ENCODE measurements at regions not wholly inside any gene's neighbourhood (a gene's known extent, or its start where the extent isn't known, plus 50 kb on each side); places are given as distances from the start of the nearest gene placed in this dataset.
A peak's percentile ranks its signal among the peaks of the same experiment; 100 is the strongest.

- H3K9me3 Mint-ChIP-seq, result peaks cover 22% of the 10 kb centered on the region
- H3K27me3 Mint-ChIP-seq (ENCODE audit: insufficient read depth), result no peaks in the 10 kb centered on the region
- H3K36me3 Mint-ChIP-seq (ENCODE audit: low read depth), result peaks cover 23% of the 10 kb centered on the region
- no peak for TF ChIP-seq CTCF (IDR thresholded peaks at IDR 0.05)
- no peak for DNase-seq
- H3K4me1 Mint-ChIP-seq (ENCODE audit: low read depth), result peaks cover 25% of the 10 kb centered on the region
- H3K27ac Mint-ChIP-seq, result no peak overlapping the region
- no peak overlapping the region for H3K4me3 Mint-ChIP-seq
Observed at GRCh38 chr7:46772776-46773175, 809.1 kb downstream of the TNS3 start.

- no peak for DNase-seq
- Mint-ChIP-seq H3K27ac (no peak overlapping the region), H3K4me3 (no peak overlapping the region), H3K27me3 (ENCODE audit: insufficient read depth) (no peaks in the 10 kb centered on the region), H3K9me3 (peaks cover 25% of the 10 kb centered on the region), H3K4me1 (ENCODE audit: low read depth) (peaks cover 19% of the 10 kb centered on the region), H3K36me3 (ENCODE audit: low read depth) (peaks cover 30% of the 10 kb centered on the region)
- TF ChIP-seq CTCF (IDR thresholded peaks at IDR 0.05), result no peak
Observed at GRCh38 chr7:46767071-46767470, 814.8 kb downstream of the TNS3 start.

- DNase-seq, result peak; percentile 97
- peaks cover 18% of the 10 kb centered on the region for H3K9me3 Mint-ChIP-seq
- peaks cover 34% of the 10 kb centered on the region for H3K4me1 Mint-ChIP-seq (ENCODE audit: low read depth)
- H3K27me3 Mint-ChIP-seq (ENCODE audit: insufficient read depth), result no peaks in the 10 kb centered on the region
- H3K4me3 Mint-ChIP-seq, result peak overlapping the region; percentile 57
- TF ChIP-seq CTCF (IDR thresholded peaks at IDR 0.05), result no peak
- H3K36me3 Mint-ChIP-seq (ENCODE audit: low read depth), result peaks cover 20% of the 10 kb centered on the region
- peak overlapping the region; percentile 79 for H3K27ac Mint-ChIP-seq
Observed at GRCh38 chr7:46764100-46764936, 817.6 kb downstream of the TNS3 start.

- no peak overlapping the region for H3K4me3 Mint-ChIP-seq
- DNase-seq, result no peak
- peak overlapping the region; percentile 79; the same call in 1 of the 2 replicates for H3K27ac Mint-ChIP-seq
Observed at GRCh38 chr7:46763344-46763743, 818.6 kb downstream of the TNS3 start.

GRCh38 chr7:46759711-46760480 lies 822.0 kb downstream of the TNS3 start:
- Mint-ChIP-seq H3K27ac (no peak overlapping the region), H3K9me3 (no peaks in the 10 kb centered on the region), H3K27me3 (ENCODE audit: insufficient read depth) (no peaks in the 10 kb centered on the region), H3K36me3 (ENCODE audit: low read depth) (0 out of 2 replicates have a peak, but pooled peaks cover 3% of the 10 kb centered on the region), H3K4me1 (ENCODE audit: low read depth) (peaks cover 37% of the 10 kb centered on the region), H3K4me3 (no peak overlapping the region)
- no peak for TF ChIP-seq CTCF (IDR thresholded peaks at IDR 0.05)
- peak; percentile 39 for DNase-seq

More at GRCh38 chr7:46763344-46763743, 818.6 kb downstream of the TNS3 start:
- H3K9me3 Mint-ChIP-seq, result peaks cover 8% of the 10 kb centered on the region
- no peaks in the 10 kb centered on the region for H3K27me3 Mint-ChIP-seq (ENCODE audit: insufficient read depth)
- peaks cover 10% of the 10 kb centered on the region for H3K36me3 Mint-ChIP-seq (ENCODE audit: low read depth)
- TF ChIP-seq CTCF (IDR thresholded peaks at IDR 0.05), result no peak
- peaks cover 34% of the 10 kb centered on the region for H3K4me1 Mint-ChIP-seq (ENCODE audit: low read depth)
